SK-N-SH treated with all-trans-retinoic acid at 6 μM for 48 hours (cell line): ENCODE measurements at regions not wholly inside any gene's neighbourhood (a gene's known extent, or its start where the extent isn't known, plus 50 kb on each side); places are given as distances from the start of the nearest gene placed in this dataset.

Experiments used
- ARNTL ChIP-seq: fragments of 450-650 bp; formaldehyde crosslinking; IDR thresholded peaks from 2 replicates; pipeline ENCODE4 v1.5.0; 2020; ENCODE audit warnings: low read depth, mild to moderate bottlenecking, moderate library complexity, borderline replicate concordance
- CREB5 ChIP-seq: fragments of 250-450 bp; sonication (Bioruptor Pico); IDR thresholded peaks from 2 replicates; pipeline ENCODE4 v1.5.1; 2020; ENCODE audit warnings: low read depth, mild to moderate bottlenecking, moderate library complexity
- CSDC2 ChIP-seq: fragments of 250-450 bp; sonication (Bioruptor Pico); IDR thresholded peaks from 2 replicates; pipeline ENCODE4 v1.5.0; 2020; ENCODE audit warnings: mild to moderate bottlenecking, moderate library complexity
- CSRNP3 ChIP-seq: fragments of 250-450 bp; sonication (Bioruptor Pico); IDR thresholded peaks from 2 replicates; pipeline ENCODE4 v1.5.1; 2021; ENCODE audit warnings: mild to moderate bottlenecking, moderate library complexity
- ESRRG ChIP-seq: fragments of 250-450 bp; sonication (Bioruptor Pico); IDR thresholded peaks from 2 replicates; pipeline ENCODE4 v1.6.1; 2021; ENCODE audit warnings: mild to moderate bottlenecking
- OSR1 ChIP-seq: fragments of 250-450 bp; sonication (Bioruptor Pico); IDR thresholded peaks from 2 replicates; pipeline ENCODE4 v1.8.0; 2022; ENCODE audit warnings: moderate library complexity, mild to moderate bottlenecking, inconsistent platforms
- TCF4 ChIP-seq: fragments of 250-450 bp; sonication (Bioruptor Pico); IDR thresholded peaks from 2 replicates; pipeline ENCODE4 v1.8.0; 2021; ENCODE audit warnings: mild to moderate bottlenecking, moderate library complexity, borderline replicate concordance
- ZFP30 ChIP-seq: fragments of 450-650 bp; formaldehyde crosslinking; IDR thresholded peaks from 2 replicates; pipeline ENCODE4 v1.5.0; 2022; ENCODE audit warnings: mild to moderate bottlenecking, moderate library complexity
- ZNF8 ChIP-seq: fragments of 450-650 bp; formaldehyde crosslinking; IDR thresholded peaks from 2 replicates; pipeline ENCODE4 v1.5.0; 2020; ENCODE audit warnings: mild to moderate bottlenecking, moderate library complexity

- TF ChIP-seq CSRNP3 (no peak), ARNTL (CRISPR knock-in tag) (no peak), CREB5 (CRISPR knock-in tag) (no peak), TCF4 (CRISPR knock-in tag) (no peak), ZNF8 (no peak), ESRRG (CRISPR knock-in tag) (no peak), OSR1 (CRISPR knock-in tag) (no peak), ZFP30 (CRISPR knock-in tag) (no peak), CSDC2 (no peak)
Observed at GRCh38 chr20:52247548-52247947, 56.0 kb upstream of the ZFP64 start.
